ENCODE measurements at regions not wholly inside any gene's neighbourhood (a gene's known extent, or its start where the extent isn't known, plus 50 kb on each side); places are given as distances from the start of the nearest gene placed in this dataset.

DNA sequence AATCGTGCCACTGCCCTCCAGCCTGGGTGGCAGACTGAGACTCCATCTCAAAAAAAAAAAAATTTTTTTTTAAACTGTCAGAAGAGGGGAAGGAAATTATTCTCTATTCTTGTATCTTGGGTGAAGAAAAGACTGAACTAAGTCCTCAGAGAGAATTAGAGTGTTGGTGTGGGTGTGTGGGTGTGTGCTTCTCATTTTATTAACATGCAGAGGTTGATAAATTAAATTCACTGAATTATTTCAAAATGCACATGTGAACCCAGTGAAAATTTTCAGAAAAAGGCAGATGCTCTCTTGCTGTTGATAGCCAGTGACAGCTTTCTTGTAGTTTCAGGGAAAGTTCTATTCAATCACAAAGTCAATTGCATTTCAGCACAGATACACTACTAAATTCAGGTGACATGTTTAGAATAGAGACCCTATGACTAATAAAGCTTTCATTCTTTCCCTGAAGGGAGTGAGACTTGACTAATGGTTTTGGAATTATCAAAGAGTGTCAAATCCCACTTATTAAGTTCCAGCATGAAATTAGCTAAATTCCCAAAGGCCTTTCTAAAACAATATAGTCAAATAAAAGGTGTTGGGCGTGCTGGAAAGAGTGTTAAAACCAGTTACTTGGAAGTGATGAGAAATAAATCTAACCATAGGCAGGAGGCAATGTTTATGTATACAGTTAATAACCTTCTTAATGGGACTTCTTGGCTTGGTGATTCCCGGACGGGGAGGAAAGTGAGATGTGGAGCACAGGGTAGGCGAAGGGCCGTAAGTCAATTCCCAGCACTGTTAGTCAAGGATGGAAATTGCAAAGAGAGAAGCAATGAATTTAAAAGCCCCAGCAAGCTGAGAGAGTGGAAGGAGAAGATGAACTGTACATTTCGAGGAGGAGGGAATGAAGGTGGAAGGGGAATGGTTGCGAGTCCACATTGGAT lies 103.2 kb upstream of the SPATA31D4 start:
- no peak overlapping the region for H2AFZ ChIP-seq (ENCODE audit: low read length)
- H4K20me1 ChIP-seq (ENCODE audit: insufficient read depth, low read length, poor library complexity, severe bottlenecking) = no peaks in the 10 kb centered on the region
- H3K4me3 ChIP-seq (ENCODE audit: low read length, poor library complexity, severe bottlenecking) = no peak overlapping the region
- no peaks in the 10 kb centered on the region for H3K9me3 ChIP-seq (ENCODE audit: insufficient read depth, low read depth, low read length)
- no peaks in the 10 kb centered on the region for H3K36me3 ChIP-seq (ENCODE audit: insufficient read depth, low read length)
- no peaks in the 10 kb centered on the region for H3K27me3 ChIP-seq (ENCODE audit: insufficient read depth, low read length, poor library complexity, severe bottlenecking)
- peaks cover 46% of the 10 kb centered on the region for H3K4me1 ChIP-seq (ENCODE audit: insufficient read depth, low read length, poor library complexity, severe bottlenecking)
- H3F3A ChIP-seq (ENCODE audit: low read depth) = no peaks in the 10 kb centered on the region
- no peaks in the 10 kb centered on the region for H3K79me2 ChIP-seq (ENCODE audit: insufficient read depth, low read length)
- no peaks in the 10 kb centered on the region for H3K9me2 ChIP-seq (replicated peaks; ENCODE audit: low read depth, low read length)
- TF ChIP-seq, protein P1, sequence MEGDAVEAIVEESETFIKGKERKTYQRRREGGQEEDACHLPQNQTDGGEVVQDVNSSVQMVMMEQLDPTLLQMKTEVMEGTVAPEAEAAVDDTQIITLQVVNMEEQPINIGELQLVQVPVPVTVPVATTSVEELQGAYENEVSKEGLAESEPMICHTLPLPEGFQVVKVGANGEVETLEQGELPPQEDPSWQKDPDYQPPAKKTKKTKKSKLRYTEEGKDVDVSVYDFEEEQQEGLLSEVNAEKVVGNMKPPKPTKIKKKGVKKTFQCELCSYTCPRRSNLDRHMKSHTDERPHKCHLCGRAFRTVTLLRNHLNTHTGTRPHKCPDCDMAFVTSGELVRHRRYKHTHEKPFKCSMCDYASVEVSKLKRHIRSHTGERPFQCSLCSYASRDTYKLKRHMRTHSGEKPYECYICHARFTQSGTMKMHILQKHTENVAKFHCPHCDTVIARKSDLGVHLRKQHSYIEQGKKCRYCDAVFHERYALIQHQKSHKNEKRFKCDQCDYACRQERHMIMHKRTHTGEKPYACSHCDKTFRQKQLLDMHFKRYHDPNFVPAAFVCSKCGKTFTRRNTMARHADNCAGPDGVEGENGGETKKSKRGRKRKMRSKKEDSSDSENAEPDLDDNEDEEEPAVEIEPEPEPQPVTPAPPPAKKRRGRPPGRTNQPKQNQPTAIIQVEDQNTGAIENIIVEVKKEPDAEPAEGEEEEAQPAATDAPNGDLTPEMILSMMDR (conservative IDR thresholded peaks at IDR 0.05; ENCODE audit: low read length) = no peak
- no peak for TF ChIP-seq EZH2phosphoT487 (IDR thresholded peaks at IDR 0.05; ENCODE audit: borderline replicate concordance)
- no peak overlapping the region for H3K4me2 ChIP-seq (ENCODE audit: low read depth, low read length, poor library complexity, severe bottlenecking)
- no peak overlapping the region for H3K9ac ChIP-seq (ENCODE audit: low read depth, low read length, poor library complexity, severe bottlenecking)

DNA sequence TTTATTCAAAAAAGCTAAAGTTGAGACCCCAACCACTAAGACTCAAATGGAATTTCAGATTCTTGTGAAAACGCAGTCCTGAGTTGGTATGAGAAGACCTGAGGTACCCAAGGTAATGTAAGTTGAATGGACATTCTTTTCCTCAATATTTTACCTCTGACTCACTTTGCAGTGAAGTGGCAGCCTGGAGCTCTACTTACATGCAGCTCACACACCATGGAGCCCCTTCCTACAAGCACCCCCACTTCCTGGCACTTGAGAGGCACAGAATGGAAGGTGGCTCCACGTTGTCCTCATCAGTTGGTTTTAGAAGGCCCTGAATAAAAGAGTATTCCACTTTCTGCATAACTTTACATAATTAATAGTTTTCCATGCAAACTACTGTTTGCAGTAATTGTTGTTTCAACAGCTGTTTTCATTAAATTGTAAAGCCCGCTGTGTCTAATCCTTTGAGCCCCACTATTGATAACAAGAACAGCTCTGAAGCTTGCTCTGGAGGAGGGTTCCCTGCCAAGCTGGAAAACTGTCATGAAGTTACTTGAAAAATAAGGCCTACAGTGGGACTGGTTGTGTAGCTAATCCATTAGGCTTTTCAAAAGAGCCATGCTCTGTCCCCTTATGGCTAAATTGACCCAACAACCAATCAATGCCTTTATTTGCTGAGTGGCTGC lies 102.2 kb upstream of the SPATA31D4 start:
- Histone ChIP-seq H3K4me3 (ENCODE audit: low read length, poor library complexity, severe bottlenecking) (no peak overlapping the region), H3K27me3 (ENCODE audit: insufficient read depth, low read length, poor library complexity, severe bottlenecking) (no peaks in the 10 kb centered on the region), H3K9me2 (replicated peaks; ENCODE audit: low read depth, low read length) (no peaks in the 10 kb centered on the region), H3K36me3 (ENCODE audit: insufficient read depth, low read length) (no peaks in the 10 kb centered on the region), H3K9ac (ENCODE audit: low read depth, low read length, poor library complexity, severe bottlenecking) (no peak overlapping the region), H3K9me3 (ENCODE audit: insufficient read depth, low read depth, low read length) (no peaks in the 10 kb centered on the region), H3K4me2 (ENCODE audit: low read depth, low read length, poor library complexity, severe bottlenecking) (no peak overlapping the region), H3F3A (ENCODE audit: low read depth) (no peaks in the 10 kb centered on the region), H2AFZ (ENCODE audit: low read length) (no peak overlapping the region), H3K79me2 (ENCODE audit: insufficient read depth, low read length) (no peaks in the 10 kb centered on the region), H4K20me1 (ENCODE audit: insufficient read depth, low read length, poor library complexity, severe bottlenecking) (no peaks in the 10 kb centered on the region), H3K4me1 (ENCODE audit: insufficient read depth, low read length, poor library complexity, severe bottlenecking) (peaks cover 41% of the 10 kb centered on the region)
- TF ChIP-seq, protein P1 (conservative IDR thresholded peaks at IDR 0.05; ENCODE audit: low read length) = no peak
- no peak for TF ChIP-seq EZH2phosphoT487 (IDR thresholded peaks at IDR 0.05; ENCODE audit: borderline replicate concordance)

DNA sequence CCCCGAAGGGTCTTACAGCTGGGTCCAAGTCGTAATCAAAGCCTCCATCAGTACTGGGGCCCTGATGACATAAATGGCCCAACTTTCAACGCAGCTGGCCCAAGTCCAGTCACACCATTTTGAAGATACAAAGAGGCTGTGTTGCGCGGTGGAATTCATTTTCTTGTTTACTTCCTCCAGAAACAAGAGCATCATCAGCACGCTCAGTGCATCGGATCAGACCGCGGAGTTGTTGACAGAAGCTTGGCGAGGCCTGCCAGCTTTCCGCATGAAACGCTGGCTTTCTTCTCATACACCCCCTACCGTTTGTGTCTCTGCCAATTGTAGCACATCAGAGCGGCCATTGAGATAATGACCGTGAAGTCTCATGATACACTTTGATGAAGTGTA lies 101.7 kb upstream of the SPATA31D4 start:
- Histone ChIP-seq H2AFZ (ENCODE audit: low read length) (no peak overlapping the region), H3K9me3 (ENCODE audit: insufficient read depth, low read depth, low read length) (no peaks in the 10 kb centered on the region), H3K79me2 (ENCODE audit: insufficient read depth, low read length) (no peaks in the 10 kb centered on the region), H3K27me3 (ENCODE audit: insufficient read depth, low read length, poor library complexity, severe bottlenecking) (no peaks in the 10 kb centered on the region), H3K4me2 (ENCODE audit: low read depth, low read length, poor library complexity, severe bottlenecking) (no peak overlapping the region), H4K20me1 (ENCODE audit: insufficient read depth, low read length, poor library complexity, severe bottlenecking) (no peaks in the 10 kb centered on the region), H3K4me3 (ENCODE audit: low read length, poor library complexity, severe bottlenecking) (no peak overlapping the region), H3F3A (ENCODE audit: low read depth) (no peaks in the 10 kb centered on the region), H3K9me2 (replicated peaks; ENCODE audit: low read depth, low read length) (no peaks in the 10 kb centered on the region), H3K36me3 (ENCODE audit: insufficient read depth, low read length) (no peaks in the 10 kb centered on the region), H3K4me1 (ENCODE audit: insufficient read depth, low read length, poor library complexity, severe bottlenecking) (peaks cover 36% of the 10 kb centered on the region), H3K9ac (ENCODE audit: low read depth, low read length, poor library complexity, severe bottlenecking) (no peak overlapping the region)
- no peak for TF ChIP-seq EZH2phosphoT487 (IDR thresholded peaks at IDR 0.05; ENCODE audit: borderline replicate concordance)
- TF ChIP-seq, protein P1 (conservative IDR thresholded peaks at IDR 0.05; ENCODE audit: low read length) = no peak

All from Loucy (cell line).